NCI-H2196 treated with DMSO at 0.1 percent for 48 hours (cell line): ENCODE measurements at regions not wholly inside any gene's neighbourhood (a gene's known extent, or its start where the extent isn't known, plus 50 kb on each side); places are given as distances from the start of the nearest gene placed in this dataset.

Experiments used
- DNase-seq: peaks from one replicate; lab custom pipeline; 2025; ENCODE audit not compliant: unreplicated experiment; lab: John Stamatoyannopoulos, UW

DNA sequence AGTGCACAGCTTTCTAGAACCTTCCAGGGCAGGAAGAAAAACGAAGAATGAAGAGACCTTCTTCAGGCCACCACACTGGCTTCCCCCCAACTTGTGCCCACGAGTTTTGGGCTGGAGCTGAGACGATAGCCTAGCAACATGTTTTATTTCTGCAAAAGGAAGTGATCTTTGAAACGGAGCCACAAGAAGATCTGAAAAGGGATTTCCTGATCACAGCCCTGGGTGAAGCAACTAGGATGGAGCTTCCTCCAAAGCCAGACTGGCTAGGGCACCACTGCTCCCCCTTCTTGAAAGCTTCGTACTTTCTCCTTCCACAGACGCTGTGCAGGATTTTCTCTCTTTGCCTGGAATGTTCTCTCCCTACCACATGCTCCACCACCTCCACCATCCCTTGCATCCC lies 418.3 kb downstream of the MED13L start:
- no peak for DNase-seq

DNA sequence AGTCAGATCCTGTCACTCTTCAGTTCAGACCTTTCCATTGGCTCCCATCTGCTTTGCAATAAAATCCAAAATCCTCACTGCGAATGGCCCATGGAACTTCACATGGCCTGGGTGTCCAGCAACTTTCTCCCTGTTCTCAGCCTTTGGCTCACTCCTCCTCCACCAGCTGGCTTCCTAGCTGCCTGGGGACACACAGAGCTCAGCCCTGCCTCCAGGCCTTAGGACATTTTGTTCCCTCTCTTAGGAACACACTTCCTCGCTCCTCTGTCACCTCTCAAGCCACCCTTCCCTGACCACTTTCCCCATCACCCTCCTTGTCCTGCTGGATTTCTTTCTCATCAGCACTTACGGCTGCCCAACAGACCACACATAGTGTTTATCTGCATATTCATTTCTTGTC lies 419.6 kb downstream of the MED13L start:
- no peak for DNase-seq

DNA sequence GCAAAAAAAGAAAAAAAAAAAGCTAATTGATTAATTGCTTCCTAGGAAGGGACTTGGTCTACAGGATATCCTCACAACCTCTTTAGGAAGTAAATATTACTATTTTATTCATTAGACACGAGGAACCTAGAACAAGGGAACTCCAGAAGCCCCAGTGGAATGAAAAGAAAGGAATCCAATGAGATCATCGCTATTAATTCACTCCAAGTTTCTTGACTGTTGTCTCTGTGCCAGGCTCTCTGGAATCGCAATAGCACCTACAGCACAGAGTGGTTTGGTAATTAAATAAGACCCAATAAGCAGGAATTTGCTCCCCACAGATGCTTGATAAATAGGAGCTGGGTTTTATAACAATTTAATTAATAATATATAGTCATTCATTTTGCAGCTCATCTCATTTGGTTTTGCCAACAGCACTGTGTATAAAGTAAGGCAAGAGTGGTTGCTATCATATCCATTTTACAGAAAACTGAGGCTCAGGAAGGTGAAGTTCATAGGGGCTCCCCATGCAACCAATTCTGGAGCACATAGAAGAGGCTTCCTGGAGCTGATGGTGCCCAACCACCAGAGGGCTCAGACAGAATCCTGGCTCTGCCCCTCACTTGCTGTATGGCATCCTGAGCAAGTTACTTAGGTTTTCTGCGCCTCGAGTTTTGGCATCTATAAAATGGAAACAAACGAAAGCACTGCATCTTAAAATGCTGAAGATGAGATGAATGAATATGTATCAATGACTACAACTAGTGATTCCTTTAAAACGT lies 420.2 kb downstream of the MED13L start:
- DNase-seq = no peak

DNA sequence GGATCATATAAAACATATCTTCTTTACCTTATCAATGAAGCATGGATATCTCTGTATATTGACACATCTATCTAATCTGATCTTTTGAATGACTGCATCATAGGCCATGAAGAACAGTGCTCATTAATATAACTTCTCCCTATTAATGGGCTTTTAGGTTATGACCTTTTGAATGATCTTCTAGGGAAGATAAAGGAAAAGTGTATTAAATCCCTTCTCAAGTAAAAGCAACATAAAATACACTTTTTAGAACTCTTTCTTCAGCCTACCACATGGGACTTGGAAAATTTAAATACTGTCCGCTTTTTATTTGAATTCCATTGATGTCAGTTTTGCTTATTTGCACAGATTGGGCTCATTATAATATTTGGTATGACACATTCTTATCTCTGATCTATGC lies 425.4 kb downstream of the MED13L start:
- no peak for DNase-seq

DNA sequence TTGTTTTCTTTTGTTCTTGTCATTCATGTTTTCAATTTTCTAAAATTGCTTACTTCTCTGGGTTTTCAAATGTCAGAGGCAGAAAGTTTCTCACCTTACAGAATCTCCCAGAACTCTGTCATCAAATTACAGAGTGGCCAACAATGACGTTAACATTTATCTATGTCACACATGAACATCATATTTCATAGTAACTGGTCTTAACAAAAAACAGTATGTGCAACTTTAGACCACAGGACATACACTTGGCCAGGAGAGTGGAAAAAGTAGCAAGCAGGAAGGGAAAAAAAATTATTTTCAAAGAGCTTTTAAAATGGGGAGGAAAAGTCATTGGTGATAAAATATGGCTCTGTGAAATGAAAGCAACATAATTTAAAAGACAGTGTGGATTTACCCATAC lies 426.5 kb downstream of the MED13L start:
- no peak for DNase-seq

DNA sequence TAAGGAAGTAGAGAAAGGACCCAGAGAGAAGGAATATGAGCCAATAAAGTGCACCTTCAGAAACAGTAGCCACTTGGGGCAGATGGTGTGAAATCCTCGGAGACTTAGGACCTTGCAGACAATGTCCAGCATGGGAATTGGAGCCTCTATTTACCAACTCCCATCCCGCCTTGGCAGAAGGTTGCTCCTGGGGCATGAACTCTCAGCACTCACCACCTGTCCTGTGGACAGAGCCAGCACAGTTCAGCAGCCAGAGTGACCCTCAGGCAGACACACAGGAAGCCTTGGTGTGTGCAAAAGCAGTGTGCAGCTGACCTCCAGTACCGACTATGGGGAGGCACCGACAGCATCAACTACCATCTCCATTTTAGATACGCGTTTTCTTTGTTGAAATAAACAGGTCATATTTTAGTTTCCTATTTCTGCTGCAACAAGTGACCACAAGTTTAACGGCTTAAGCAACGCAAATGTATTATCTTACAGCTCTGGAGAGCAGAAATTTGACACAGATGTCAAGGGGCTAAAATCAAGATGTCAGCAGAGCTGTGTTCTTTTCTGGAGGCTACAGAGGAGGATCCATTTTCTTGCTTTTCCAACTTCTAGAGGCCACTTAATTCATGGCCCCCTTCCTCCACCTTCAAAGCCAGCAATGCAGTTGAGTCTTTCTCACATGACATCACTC lies 428.1 kb downstream of the MED13L start:
- DNase-seq = no peak

DNA sequence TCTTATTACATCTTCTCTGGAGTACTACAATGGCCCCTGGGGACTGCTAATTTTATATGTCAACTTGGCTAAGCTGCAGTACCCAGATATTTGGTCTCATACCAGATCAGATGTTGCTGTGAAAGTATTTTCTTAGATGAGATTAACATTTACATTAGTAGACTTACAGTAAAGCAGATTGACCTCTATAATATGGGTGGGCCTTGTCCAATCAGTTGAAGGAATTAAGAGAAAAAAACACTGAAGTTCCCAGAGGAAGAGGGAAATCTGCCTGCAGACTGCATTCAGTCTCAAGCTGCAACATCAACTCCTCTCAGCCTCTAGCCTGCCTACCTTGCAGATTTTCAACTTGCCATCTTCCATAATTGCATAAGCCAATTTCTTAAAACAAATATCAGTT lies 430.1 kb downstream of the MED13L start:
- no peak for DNase-seq

DNA sequence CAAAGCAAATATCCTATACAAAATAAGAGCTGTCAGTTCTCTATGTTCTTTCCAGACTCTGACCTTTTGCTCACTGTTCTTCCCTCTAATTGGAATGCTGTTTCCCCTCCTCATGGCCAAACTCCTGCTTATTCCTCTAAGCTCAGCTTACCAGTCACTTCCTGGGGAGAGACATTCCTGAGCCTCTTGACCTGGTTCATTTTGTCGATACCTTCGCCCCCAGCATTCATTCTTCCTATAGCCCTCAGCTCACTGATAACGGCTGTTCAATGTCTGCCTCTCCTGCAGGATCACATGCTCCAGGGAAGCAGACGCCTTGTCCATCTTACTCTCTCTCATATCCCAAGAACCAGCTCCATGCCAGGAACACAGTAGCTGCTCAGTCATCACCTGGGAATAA lies 431.0 kb downstream of the MED13L start:
- DNase-seq = no peak

DNA sequence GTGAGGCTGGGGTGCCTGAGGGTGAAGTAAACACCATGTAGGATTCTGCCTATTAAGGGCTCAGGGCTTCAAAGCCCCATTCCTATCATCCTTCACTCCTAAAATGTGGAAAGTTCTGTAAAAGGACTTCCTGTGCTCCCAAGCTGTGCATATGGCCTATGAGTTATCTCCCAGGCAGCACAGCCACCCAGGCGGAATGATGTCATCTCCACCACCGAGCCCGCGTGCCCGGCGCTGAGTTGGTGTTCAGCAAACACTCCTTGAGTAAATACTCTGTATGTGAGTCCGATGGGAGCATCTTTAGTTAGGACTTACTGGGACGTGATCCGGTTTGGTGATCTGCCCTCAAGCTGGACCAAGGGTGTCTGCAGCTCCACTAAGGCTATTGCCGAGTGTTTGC lies 437.3 kb downstream of the MED13L start:
- DNase-seq = no peak

DNA sequence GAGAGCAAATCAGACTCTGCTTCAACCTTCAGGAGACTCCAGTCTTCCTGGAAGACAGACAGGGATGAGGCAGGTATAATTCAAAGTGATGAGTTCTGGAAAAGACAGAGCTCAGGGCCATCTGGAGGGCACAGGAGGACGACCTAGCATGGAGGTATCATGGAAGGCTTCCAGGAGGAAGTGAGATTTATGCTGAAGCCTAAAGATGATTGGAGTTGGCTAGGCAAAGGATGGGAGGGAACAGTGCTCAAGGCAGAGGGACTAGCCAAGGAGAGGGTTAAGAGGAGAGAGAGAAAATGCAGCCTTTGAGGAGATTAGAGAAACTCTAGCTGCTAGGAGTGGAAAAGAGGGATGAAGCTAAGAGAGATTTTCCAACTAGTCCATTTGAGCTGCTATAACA lies 438.5 kb downstream of the MED13L start:
- DNase-seq = no peak

DNA sequence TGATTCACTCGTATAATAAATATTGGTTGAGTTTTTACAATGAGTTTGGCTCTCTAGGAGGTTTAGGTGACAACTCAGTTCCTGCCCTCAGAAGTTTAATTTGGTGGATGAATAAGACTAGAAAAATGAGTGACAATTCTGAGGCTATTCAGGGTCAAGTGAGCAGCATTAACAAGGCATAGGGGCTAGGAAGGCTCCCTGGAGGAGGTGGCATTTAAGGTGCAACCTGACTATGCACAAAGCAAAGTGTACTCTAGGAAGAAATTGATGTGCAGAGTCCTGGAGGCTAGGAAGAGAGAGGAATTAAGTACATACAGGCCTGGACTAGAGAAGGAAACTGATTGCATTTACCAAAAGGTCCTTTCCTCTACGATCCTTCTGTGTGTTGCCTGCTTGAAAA lies 440.3 kb downstream of the MED13L start:
- no peak for DNase-seq

DNA sequence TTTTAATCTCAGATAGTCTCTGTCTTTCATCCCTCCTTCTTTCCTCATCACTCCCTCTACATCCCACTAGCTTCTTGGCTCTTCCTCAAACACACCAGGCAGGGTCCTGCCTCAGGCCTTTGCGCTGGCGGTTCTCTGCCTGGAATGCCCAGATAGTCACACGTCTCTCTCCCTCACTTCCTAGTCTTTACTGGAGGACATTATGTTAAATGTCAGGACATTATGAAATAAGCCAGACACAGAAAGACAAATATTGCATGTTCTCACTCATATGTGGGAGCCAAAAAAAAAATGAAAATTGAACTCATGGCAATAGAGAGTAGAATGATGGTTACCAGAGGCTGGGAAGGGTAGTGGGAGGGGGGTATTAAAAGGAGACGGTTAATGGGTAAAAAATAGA lies 442.0 kb downstream of the MED13L start:
- DNase-seq = no peak

DNA sequence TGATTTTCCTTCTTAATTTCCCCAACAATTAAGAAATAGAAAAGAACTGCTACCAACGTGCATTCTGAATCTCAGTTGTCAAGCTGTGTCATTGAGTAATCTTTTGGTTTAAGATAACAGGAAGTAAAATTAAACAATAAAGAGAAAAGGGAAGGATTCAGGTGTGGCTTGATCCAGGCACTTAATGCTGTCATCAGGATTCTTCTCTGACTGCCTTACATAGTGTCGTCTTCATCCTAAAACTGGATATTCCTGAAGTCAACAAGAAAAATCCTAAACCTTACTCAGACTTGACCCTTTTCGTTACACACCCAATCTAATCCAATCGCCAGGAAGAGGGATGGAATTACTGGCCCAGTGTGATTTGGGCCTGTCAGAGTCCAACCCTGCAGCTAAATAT lies 443.8 kb downstream of the MED13L start:
- DNase-seq = no peak

DNA sequence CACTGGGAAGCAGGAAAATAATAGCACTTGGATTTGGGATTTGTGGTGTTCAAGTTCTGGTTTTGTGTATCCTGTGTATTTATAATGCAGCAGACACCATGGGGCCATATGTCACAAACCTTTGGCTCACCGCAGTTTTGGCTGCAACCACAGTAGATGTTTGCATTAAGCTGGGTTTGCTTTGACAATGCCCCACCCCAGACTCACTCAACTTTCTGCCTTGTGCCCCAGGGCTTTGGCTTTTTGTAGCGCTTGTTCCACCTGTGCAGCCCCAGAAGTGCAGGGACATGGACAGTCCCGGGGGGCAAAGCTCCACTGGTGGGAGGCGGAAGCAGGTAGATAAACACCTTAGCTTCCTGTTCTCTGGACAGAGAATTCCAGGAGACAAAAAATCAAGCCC lies 446.9 kb downstream of the MED13L start:
- DNase-seq = no peak

DNA sequence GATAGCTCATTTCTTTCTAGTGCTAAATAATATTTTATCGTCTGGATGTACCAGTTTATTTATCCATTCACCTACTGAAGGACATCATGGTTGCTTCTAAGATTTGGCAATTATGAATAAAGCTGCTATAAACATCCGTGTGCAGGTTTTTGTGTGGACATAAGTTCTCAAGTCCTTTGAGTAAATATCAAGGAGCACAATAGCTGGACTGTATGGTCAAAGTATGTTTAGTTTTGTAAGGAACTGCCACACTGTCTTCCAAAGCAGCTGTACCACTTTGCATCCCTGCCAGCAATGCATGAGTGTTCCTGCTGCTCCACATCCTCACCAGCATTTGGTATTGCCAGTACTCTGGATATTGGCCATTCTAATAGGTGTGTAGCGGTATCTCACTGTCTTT lies 447.4 kb downstream of the MED13L start:
- no peak for DNase-seq

DNA sequence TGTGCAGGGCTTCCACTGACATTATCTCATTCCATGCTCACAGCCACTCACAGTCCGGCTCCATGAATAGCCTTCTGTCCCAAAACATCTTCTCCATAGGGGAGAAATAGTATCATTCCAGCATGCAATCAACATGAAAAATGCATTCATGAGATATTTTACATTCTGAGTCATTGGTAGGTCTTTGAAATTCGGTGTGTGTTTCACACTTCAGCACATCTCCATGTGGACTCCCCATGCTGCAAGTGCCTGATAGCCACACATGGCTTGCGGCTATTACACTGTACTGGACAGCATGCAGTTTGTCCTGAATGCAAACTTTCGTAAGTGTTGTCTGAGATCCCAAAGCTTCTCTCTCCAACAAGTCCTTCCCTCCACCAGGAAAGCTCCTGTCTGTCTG lies 449.3 kb downstream of the MED13L start:
- no peak for DNase-seq

DNA sequence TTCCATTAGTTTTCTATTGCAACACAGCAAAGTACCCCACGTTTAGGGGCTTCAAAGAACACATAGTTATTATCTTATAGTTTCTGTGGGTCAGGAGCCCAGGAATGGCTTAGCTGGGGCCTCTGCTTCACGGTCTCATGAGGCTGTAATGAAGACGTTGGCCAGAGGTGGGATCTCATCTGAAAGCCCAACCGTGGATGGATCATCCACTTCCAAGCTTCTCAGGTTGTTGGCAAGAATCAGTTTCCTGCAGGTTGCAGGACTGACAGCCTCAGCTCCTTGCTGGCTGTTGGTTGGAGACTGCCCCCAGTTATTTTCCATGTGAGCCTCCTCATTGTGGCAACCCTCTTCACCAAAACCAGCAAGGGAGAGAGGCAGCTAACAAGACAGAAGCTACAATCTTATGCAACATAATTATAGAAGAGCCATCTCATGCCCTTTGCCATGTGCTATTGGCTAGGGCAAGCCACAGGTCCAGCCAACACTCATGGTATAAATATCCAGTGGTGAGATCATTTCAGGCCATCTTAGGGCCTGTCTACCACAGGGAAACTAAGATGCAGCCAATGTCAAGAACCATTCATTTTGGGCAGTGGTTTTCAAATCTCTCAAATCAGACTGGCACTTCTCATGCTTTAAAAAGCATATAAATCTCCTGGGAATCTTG lies 452.4 kb downstream of the MED13L start:
- no peak for DNase-seq

DNA sequence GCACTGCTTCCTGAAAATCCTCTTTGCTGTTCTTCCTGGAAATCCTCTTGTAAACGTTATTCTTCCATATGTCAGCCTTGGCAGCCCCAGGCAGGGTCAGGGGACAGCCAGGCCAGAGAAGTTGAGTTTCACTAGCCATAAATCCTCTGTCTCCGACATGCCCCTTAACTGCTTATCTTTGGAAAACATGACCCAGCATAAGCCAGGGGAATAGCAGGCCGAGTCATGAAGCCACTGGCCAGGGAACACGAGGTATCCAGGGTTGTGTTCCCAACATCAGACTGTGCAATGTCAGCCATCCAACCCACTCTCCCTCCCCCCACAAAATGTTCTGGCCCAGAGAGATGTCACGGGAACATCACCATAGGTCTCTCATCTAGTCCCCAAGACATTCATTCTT lies 453.9 kb downstream of the MED13L start:
- DNase-seq = no peak

DNA sequence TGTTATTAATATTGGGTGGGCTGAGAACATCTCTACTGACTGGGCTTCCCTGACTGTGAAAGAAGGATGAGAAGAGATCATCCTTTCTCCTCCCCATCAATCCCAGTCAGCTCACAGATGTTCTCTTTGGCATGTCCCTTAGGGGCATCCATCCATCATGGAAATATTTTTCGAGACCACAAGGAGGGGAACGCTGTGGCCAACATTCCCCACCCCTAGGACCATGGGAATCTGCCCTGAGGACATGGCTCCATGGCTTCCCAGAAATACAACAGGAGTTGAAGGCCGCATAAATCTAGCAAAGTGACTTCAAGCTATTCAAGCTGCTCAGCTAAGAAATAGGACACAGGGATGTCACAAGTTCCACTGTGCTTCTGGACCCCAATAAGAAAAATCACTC lies 456.8 kb downstream of the MED13L start:
- no peak for DNase-seq

DNA sequence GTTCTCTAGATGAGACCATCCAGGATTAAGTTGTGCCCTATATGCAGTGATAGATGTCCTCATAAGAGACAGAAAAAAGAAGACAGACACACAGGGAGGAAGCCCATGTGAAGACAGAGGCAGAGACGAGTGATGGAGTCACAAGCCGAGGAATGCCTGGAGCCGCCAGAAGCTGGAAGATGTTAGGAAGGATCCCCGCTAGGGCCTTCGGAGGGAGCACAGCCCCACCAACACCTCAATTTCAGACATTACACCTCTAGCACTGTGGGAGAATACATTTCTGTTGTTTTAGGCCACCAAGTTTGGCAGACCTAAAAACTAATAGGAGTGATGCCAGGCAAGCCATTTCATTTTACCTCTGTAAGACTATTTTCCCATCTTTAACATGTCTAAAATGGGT lies 458.5 kb downstream of the MED13L start:
- no peak for DNase-seq

DNA sequence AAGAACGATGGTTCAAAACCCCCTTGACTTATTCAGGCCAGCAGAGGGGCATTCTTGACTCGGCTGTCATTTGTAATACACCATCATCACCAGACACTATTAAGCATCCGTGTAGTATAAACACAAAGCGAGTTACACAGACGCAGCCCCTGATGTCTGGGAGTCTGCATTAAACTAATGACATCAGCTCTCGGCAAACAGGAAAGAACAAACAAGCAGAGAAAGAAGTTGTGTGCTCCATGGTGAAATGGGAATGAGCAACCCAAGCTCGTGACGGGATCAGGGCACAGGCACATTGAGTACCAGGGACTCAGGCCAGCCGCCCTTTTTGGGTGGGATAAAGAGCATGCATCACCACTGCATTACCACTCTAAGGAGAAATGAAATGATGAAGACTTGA lies 460.1 kb downstream of the MED13L start:
- DNase-seq = no peak

DNA sequence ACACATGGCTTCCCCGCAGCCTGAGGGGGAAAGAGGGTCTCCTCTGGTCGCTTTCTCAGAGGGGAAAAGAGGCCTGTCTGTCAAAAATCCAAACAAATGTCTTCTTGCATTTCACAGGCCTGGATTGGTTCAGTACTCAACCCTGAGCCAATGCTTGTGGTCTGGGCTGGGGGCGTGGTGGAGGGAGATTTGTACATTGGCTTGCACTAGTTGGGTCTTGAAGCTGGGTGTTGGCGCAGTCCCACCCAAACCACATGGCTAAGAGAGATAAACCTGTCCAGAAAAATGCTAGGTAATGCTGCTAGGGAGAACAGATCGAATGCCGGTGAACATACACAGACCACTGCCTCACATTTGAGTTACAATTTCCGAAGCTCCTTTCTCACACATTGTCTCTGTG lies 461.6 kb downstream of the MED13L start:
- DNase-seq = no peak
